Epithelial cell of esophagus (primary cell): ENCODE measurements at regions not wholly inside any gene's neighbourhood (a gene's known extent, or its start where the extent isn't known, plus 50 kb on each side); places are given as distances from the start of the nearest gene placed in this dataset.

Source experiments
- DNase-seq: peaks from one replicate; pipeline ENCODE4 v3.0.0; 2010; ENCODE audit warnings: low read depth
- H3K4me3 ChIP-seq: 2 replicates; pipeline ENCODE4 v1.5.1; 2011; ENCODE audit warnings: mild to moderate bottlenecking, low read length, control low read depth
- CTCF ChIP-seq: IDR thresholded peaks from 2 replicates; pipeline ENCODE4 v1.5.1; 2011; ENCODE audit warnings: low read depth, mild to moderate bottlenecking, low read length, control low read depth, inconsistent platforms; ENCODE audit not compliant: insufficient read depth; ENCODE audit errors: missing control alignments

- no peak for DNase-seq
- no peak for TF ChIP-seq CTCF
- H3K4me3 ChIP-seq, result no peak overlapping the region
These were observed 442.6 kb upstream of the PSMD7 start for GRCh38 chr16:73853968-73854367.

GRCh38 chr16:73852561-73852960 is 444.1 kb upstream of the PSMD7 start:
- no peak for DNase-seq
- H3K4me3 ChIP-seq, result no peak overlapping the region
- TF ChIP-seq CTCF, result no peak

DNA sequence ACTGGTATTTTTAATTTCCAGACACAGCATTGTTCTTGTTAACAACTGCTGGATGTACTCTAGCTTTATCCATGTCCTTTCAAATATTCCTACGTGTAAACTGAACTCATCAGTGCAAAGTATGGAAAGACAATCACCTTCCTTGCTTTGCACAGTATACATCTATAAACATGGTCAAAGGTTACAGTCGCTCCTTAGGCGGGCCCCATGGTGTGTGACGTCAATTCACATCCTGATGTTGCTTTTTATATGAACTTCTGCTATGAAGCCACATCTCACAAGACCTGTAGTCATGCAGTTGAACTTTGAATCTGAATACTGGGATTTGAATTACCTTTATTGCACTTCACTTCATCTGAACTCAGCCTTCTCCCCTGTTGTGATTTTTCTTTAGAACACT is 447.6 kb upstream of the PSMD7 start:
- no peak overlapping the region for H3K4me3 ChIP-seq
- TF ChIP-seq CTCF, result no peak
- DNase-seq, result no peak

DNA sequence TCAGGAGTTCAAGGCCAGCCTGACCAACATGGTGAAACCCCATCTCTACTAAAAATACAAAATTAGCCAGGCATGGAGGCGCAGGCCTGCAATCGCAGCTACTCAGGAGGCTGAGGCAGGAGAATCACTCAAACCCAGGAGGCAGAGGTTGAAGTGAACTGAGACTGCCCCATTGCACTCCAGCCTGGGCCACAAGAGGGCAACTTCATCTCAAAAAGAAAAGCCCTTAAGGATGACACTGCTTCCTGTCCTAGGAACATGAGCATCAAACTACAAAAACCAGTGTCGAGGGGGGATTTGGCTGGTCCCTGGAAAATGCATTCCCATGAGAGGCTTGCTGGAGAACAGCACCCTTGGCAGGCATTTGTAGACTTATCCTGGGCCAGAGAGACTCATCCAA is 449.5 kb upstream of the PSMD7 start:
- H3K4me3 ChIP-seq, result no peak overlapping the region
- DNase-seq, result no peak
- TF ChIP-seq CTCF, result no peak

DNA sequence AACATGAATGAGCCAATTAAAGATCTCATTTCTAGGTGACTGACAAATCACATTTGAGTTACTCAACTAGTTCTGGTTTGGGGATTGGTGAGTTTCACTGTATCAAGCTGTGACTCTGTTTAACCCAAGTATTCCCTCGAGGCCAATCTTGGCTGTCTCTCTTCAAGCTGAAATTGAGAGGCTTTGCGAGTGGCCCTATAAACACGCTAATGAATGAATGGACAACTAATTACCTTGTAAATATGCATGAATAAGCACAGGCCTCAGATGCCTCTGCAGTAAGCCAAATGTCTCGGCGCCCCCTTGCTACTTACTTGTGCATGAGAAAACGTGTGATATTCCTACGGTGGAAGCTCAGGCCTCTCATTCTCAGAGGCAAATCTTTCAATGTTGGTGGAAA is 450.3 kb upstream of the PSMD7 start:
- no peak for DNase-seq
- H3K4me3 ChIP-seq, result no peak overlapping the region
- TF ChIP-seq CTCF, result no peak

DNA sequence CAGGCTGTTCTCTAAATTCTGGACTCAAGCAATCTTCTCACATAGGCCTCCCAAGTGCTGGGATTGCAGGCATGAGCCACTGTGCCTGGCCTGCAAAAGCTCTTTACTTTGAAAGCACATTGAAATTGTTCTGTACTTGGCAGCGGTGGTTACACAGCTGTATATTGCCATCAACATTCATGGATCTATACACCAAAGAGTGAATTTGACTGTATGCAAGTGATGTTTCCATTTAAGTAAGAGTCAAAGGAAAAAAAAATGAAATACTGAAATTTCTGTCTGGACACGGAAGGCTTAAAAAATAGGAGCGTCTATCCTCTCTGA is 450.6 kb upstream of the PSMD7 start:
- H3K4me3 ChIP-seq, result no peak overlapping the region
- no peak for DNase-seq
- TF ChIP-seq CTCF, result no peak

DNA sequence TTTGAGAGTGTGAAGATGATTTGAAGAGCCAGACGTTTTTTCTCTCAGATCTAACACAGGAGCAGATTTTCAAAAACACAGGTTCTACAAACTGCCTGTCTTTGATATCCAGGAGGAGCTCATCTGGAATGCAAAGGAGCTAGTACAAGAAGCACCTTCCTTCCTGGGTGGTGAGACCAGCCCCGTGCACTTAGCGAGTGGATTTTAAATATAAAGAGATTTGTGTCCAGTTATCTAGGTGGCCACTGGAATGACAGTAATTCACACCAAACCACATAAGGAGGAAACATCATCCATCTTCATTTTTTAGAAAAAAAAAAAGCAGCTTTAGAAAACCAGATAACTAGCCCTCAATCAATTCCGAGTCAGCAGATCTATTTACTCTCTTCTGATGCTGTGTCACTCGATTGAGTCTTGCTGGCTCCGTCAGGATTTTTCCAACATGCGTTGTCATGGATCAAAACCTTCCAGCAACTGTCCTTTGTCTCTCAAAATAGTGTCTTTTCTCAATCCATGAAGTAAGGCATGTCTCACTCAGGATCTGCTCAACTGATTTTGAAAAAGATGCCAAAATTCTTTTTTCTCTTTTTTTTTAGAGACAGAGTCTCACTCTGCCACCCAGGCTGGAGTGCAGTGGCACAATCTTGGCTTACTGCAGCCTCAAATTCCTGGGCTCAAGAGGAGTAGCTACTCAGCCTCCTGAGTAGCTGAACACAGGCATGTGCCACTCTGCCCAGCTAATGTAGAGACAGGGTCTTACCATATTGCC is 451.2 kb upstream of the PSMD7 start:
- H3K4me3 ChIP-seq, result no peak overlapping the region
- TF ChIP-seq CTCF, result no peak
- no peak for DNase-seq
